Upper lobe of right lung (tissue), 1 donor: ENCODE measurements at regions not wholly inside any gene's neighbourhood (a gene's known extent, or its start where the extent isn't known, plus 50 kb on each side); places are given as distances from the start of the nearest gene placed in this dataset.

Experiments used
- ATAC-seq: fragments of 200-7000 bp; cut with Tn5 transposase; one replicate; pipeline ENCODE4 v1.9.1; 2020; ENCODE audit warnings: mild to moderate bottlenecking, moderate library complexity
- DNase-seq: peaks from one replicate; pipeline ENCODE4 v3.0.0-alpha.2; 2020
- H3K27ac ChIP-seq: fragments of 200-600 bp; one replicate; pipeline ENCODE4 v1.8.0; 2022
- H3K27me3 ChIP-seq: fragments of 200-600 bp; one replicate; pipeline ENCODE4 v1.8.0; 2022; ENCODE audit warnings: mild to moderate bottlenecking
- H3K36me3 ChIP-seq: fragments of 200-600 bp; one replicate; pipeline ENCODE4 v1.8.0; 2022
- H3K4me1 ChIP-seq: fragments of 200-600 bp; one replicate; pipeline ENCODE4 v1.8.0; 2022
- H3K4me3 ChIP-seq: fragments of 200-600 bp; one replicate; pipeline ENCODE4 v1.8.0; 2022; ENCODE audit warnings: mild to moderate bottlenecking
- H3K9me3 ChIP-seq: fragments of 200-600 bp; one replicate; pipeline ENCODE4 v1.8.0; 2022
- CTCF ChIP-seq: fragments of 200-600 bp; IDR thresholded peaks from one replicate; pipeline ENCODE4 v1.8.0; 2022; ENCODE audit warnings: antibody characterized with exemption
- intact Hi-C: fragments of 100-400 bp; cut with DNase I; formaldehyde crosslinking; loops from one replicate; pipeline ENCODE4 v1.11.0; 2022
- donor health status: DM: no; HTN: yes; CAD: no; lungs with severe emphysema.

- H3K27ac ChIP-seq = no peak overlapping the region
- intact Hi-C loops = no loop called here
- H3K9me3 ChIP-seq = no peaks in the 10 kb centered on the region
- DNase-seq (no peak), ATAC-seq (no peak)
- H3K36me3 ChIP-seq = no peaks in the 10 kb centered on the region
- TF ChIP-seq CTCF = no peak
- no peaks in the 10 kb centered on the region for H3K4me1 ChIP-seq
- H3K27me3 ChIP-seq = no peaks in the 10 kb centered on the region
- H3K4me3 ChIP-seq = no peak overlapping the region
These were observed 204.2 kb downstream of the PTGER3 start for GRCh38 chr1:70843452-70843851.

- H3K4me1 ChIP-seq = no peaks in the 10 kb centered on the region
- H3K9me3 ChIP-seq = no peaks in the 10 kb centered on the region
- DNase-seq (no peak), ATAC-seq (no peak)
- H3K36me3 ChIP-seq = no peaks in the 10 kb centered on the region
- no peak overlapping the region for H3K4me3 ChIP-seq
- H3K27ac ChIP-seq = no peak overlapping the region
- H3K27me3 ChIP-seq = no peaks in the 10 kb centered on the region
- no peak for TF ChIP-seq CTCF
- intact Hi-C loops = no loop called here
These were observed 200.6 kb downstream of the PTGER3 start for GRCh38 chr1:70847013-70847412.

- no peak for ATAC-seq
- TF ChIP-seq CTCF = no peak
- H3K36me3 ChIP-seq = no peaks in the 10 kb centered on the region
- no peak overlapping the region for H3K27ac ChIP-seq
- no peak for DNase-seq
- intact Hi-C loops = no loop called here
- no peaks in the 10 kb centered on the region for H3K9me3 ChIP-seq
- H3K27me3 ChIP-seq = no peaks in the 10 kb centered on the region
- no peak overlapping the region for H3K4me3 ChIP-seq
- no peaks in the 10 kb centered on the region for H3K4me1 ChIP-seq
These were observed 192.4 kb downstream of the PTGER3 start for GRCh38 chr1:70855203-70855602.

GRCh38 chr1:70856201-70856600 is 191.4 kb downstream of the PTGER3 start:
- Histone ChIP-seq H3K9me3 (no peaks in the 10 kb centered on the region), H3K27ac (no peak overlapping the region), H3K36me3 (no peaks in the 10 kb centered on the region), H3K27me3 (no peaks in the 10 kb centered on the region), H3K4me3 (no peak overlapping the region), H3K4me1 (no peaks in the 10 kb centered on the region)
- TF ChIP-seq CTCF = no peak
- intact Hi-C loops = no loop called here
- DNase-seq = no peak
- no peak for ATAC-seq

- ATAC-seq (no peak), DNase-seq (no peak)
- Histone ChIP-seq H3K4me3 (no peak overlapping the region), H3K36me3 (no peaks in the 10 kb centered on the region), H3K27ac (no peak overlapping the region), H3K4me1 (no peaks in the 10 kb centered on the region), H3K9me3 (no peaks in the 10 kb centered on the region), H3K27me3 (no peaks in the 10 kb centered on the region)
- intact Hi-C loops = no loop called here
- TF ChIP-seq CTCF = no peak
These were observed 184.4 kb downstream of the PTGER3 start for GRCh38 chr1:70863239-70863638.

- no peaks in the 10 kb centered on the region for H3K27me3 ChIP-seq
- no peaks in the 10 kb centered on the region for H3K36me3 ChIP-seq
- no peaks in the 10 kb centered on the region for H3K9me3 ChIP-seq
- TF ChIP-seq CTCF = no peak
- no peaks in the 10 kb centered on the region for H3K4me1 ChIP-seq
- H3K27ac ChIP-seq = no peak overlapping the region
- DNase-seq (no peak), ATAC-seq (no peak)
- intact Hi-C loops = no loop called here
- H3K4me3 ChIP-seq = no peak overlapping the region
These were observed 183.3 kb downstream of the PTGER3 start for GRCh38 chr1:70864302-70864701.
